ENCODE measurements at regions not wholly inside any gene's neighbourhood (a gene's known extent, or its start where the extent isn't known, plus 50 kb on each side); places are given as distances from the start of the nearest gene placed in this dataset.

DNA sequence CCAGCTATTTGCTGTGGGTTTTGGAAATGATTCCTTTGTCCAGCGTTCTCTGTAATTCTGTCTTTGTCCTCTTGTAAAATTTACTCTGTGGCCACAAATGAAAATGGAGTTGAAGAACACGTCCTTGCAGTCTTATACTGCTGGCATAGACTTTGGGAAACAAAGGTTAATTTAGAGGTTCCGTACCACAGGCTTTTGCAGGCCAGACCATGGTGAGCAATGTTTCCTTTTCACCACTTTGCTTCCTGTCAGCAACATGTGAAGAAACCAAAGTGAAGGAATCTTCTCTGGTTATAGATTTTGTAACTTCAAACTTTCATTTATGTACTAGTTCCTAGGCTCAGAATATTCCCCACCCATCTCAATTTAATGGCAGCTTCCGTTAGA, 488.5 kb downstream of the MDFIC start:
- Histone ChIP-seq H2AK5ac (ENCODE audit: low read length) (no peak overlapping the region), H3K4me3 (ENCODE audit: low read depth, low read length) (no peak overlapping the region), H3K27ac (ENCODE audit: low read depth, low read length) (no peak overlapping the region), H4K8ac (ENCODE audit: low read depth, low read length) (no peak overlapping the region), H3K4me2 (ENCODE audit: low read length) (no peak overlapping the region), H3K79me2 (ENCODE audit: control insufficient read depth, insufficient read depth, low read length, poor library complexity) (no peaks in the 10 kb centered on the region), H3K14ac (ENCODE audit: low read length) (no peak overlapping the region), H3K27me3 (ENCODE audit: insufficient read depth, low read length) (no peaks in the 10 kb centered on the region), H3K4ac (ENCODE audit: low read depth, low read length) (no peak overlapping the region), H3K18ac (ENCODE audit: low read length) (no peak overlapping the region), H2BK5ac (ENCODE audit: low read depth, low read length, poor library complexity) (no peak overlapping the region), H3K36me3 (ENCODE audit: control insufficient read depth in 1 of 2, insufficient read depth in 2 of 2, low read length in 2 of 2) (no peaks in the 10 kb centered on the region), H3K9ac (ENCODE audit: low read length) (no peak overlapping the region), H4K91ac (ENCODE audit: low read depth, low read length) (no peak overlapping the region), H3K9me3 (ENCODE audit: insufficient read depth, low read depth, low read length) (no peaks in the 10 kb centered on the region), H2BK12ac (ENCODE audit: low read length) (no peak overlapping the region), H4K12ac (ENCODE audit: low read depth, low read length) (no peak overlapping the region), H3K79me1 (ENCODE audit: low read length) (no peaks in the 10 kb centered on the region), H3K4me1 (ENCODE audit: control insufficient read depth in 1 of 2, insufficient read depth in 2 of 2, low read length in 2 of 2) (no peaks in the 10 kb centered on the region), H2AFZ (ENCODE audit: insufficient read depth, low read length, poor library complexity) (no peak overlapping the region), H3K23ac (ENCODE audit: low read length) (no peak overlapping the region), H2BK120ac (ENCODE audit: insufficient read depth, low read length, poor library complexity) (no peak overlapping the region)
- WGBS (ENCODE audit: extremely low coverage, insufficient coverage, insufficient read length), result no CpG with 5 or more reads among the region's 4 CpGs
- DNase-seq, result no peak

DNA sequence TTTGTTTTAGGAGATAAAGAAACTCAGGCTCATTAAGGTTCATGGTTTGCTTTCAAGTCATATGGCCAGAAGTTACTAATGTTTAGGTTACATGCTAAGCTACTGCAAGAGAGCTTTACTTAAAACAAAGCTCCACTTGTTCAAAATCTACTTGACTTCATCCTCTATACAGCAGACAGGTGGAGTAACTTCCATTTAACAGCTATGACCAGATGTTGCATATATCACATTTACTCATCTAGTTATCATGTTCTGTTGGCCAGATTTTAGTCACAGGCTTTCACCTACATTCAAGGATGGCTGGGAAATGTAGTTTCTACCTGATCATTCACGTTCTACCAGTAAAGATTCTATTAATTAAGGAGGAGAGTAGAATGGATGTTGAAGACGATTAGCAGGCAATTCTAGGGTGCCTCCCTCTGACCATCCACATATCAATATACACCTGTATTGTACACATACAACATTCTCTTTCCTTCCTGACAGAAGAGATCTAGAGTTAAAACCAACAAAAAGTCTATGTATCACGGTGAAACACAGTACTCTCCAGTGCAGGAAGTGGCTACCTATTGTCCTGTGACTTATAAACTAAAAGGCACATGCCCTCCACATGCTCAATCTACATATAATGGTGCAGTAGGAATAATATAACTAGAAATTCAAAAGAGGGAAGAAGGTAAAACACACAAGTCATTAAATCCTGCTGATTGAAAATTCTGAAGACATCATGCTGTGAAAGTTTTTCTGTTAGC, 488.0 kb downstream of the MDFIC start:
- Histone ChIP-seq H3K9ac (ENCODE audit: low read length) (no peak overlapping the region), H4K12ac (ENCODE audit: low read depth, low read length) (no peak overlapping the region), H3K9me3 (ENCODE audit: insufficient read depth, low read depth, low read length) (no peaks in the 10 kb centered on the region), H2BK12ac (ENCODE audit: low read length) (no peak overlapping the region), H3K4ac (ENCODE audit: low read depth, low read length) (no peak overlapping the region), H3K4me1 (ENCODE audit: control insufficient read depth in 1 of 2, insufficient read depth in 2 of 2, low read length in 2 of 2) (no peaks in the 10 kb centered on the region), H3K18ac (ENCODE audit: low read length) (no peak overlapping the region), H2AK5ac (ENCODE audit: low read length) (no peak overlapping the region), H2BK5ac (ENCODE audit: low read depth, low read length, poor library complexity) (no peak overlapping the region), H3K23ac (ENCODE audit: low read length) (no peak overlapping the region), H3K4me3 (ENCODE audit: low read depth, low read length) (no peak overlapping the region), H3K4me2 (ENCODE audit: low read length) (no peak overlapping the region), H4K8ac (ENCODE audit: low read depth, low read length) (no peak overlapping the region), H4K91ac (ENCODE audit: low read depth, low read length) (no peak overlapping the region), H3K79me2 (ENCODE audit: control insufficient read depth, insufficient read depth, low read length, poor library complexity) (no peaks in the 10 kb centered on the region), H3K27me3 (ENCODE audit: insufficient read depth, low read length) (no peaks in the 10 kb centered on the region), H2BK120ac (ENCODE audit: insufficient read depth, low read length, poor library complexity) (no peak overlapping the region), H3K36me3 (ENCODE audit: control insufficient read depth in 1 of 2, insufficient read depth in 2 of 2, low read length in 2 of 2) (no peaks in the 10 kb centered on the region), H3K27ac (ENCODE audit: low read depth, low read length) (no peak overlapping the region), H2AFZ (ENCODE audit: insufficient read depth, low read length, poor library complexity) (no peak overlapping the region), H3K79me1 (ENCODE audit: low read length) (no peaks in the 10 kb centered on the region), H3K14ac (ENCODE audit: low read length) (no peak overlapping the region)
- DNase-seq, result no peak
- WGBS (ENCODE audit: extremely low coverage, insufficient coverage, insufficient read length), result no CpG with 5 or more reads among the region's 3 CpGs

DNA sequence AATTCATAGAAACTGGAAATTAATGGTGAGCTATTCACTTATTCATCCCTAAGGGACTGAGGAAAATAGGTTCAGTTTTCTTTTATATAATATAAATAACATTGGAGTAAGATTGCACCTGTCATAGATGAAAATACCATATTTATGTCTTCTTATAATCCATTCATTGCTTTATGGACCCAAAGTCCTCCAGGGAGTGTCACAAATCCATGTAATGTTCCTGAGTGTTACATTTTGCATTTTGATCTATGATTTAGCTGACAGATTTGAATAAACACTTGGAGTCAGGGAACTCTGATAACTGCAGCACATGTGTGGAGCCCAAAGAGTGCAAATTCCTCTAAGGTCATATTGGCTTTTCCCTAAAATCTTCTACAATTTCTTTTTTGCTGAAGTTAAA, 484.3 kb downstream of the MDFIC start:
- H3K23ac ChIP-seq (ENCODE audit: low read length), result no peak overlapping the region
- no peaks in the 10 kb centered on the region for H3K4me1 ChIP-seq (ENCODE audit: control insufficient read depth in 1 of 2, insufficient read depth in 2 of 2, low read length in 2 of 2)
- no peaks in the 10 kb centered on the region for H3K79me2 ChIP-seq (ENCODE audit: control insufficient read depth, insufficient read depth, low read length, poor library complexity)
- H3K14ac ChIP-seq (ENCODE audit: low read length), result no peak overlapping the region
- no peaks in the 10 kb centered on the region for H3K79me1 ChIP-seq (ENCODE audit: low read length)
- H2BK120ac ChIP-seq (ENCODE audit: insufficient read depth, low read length, poor library complexity), result no peak overlapping the region
- H3K4me2 ChIP-seq (ENCODE audit: low read length), result no peak overlapping the region
- H3K27ac ChIP-seq (ENCODE audit: low read depth, low read length), result no peak overlapping the region
- no peak for DNase-seq
- no peak overlapping the region for H3K18ac ChIP-seq (ENCODE audit: low read length)
- no peaks in the 10 kb centered on the region for H3K9me3 ChIP-seq (ENCODE audit: insufficient read depth, low read depth, low read length)
- no peak overlapping the region for H3K4me3 ChIP-seq (ENCODE audit: low read depth, low read length)
- no peak overlapping the region for H2BK5ac ChIP-seq (ENCODE audit: low read depth, low read length, poor library complexity)
- no peak overlapping the region for H4K8ac ChIP-seq (ENCODE audit: low read depth, low read length)
- H3K9ac ChIP-seq (ENCODE audit: low read length), result no peak overlapping the region
- H2BK12ac ChIP-seq (ENCODE audit: low read length), result no peak overlapping the region
- no peak overlapping the region for H4K91ac ChIP-seq (ENCODE audit: low read depth, low read length)
- no peaks in the 10 kb centered on the region for H3K36me3 ChIP-seq (ENCODE audit: control insufficient read depth in 1 of 2, insufficient read depth in 2 of 2, low read length in 2 of 2)
- no peak overlapping the region for H3K4ac ChIP-seq (ENCODE audit: low read depth, low read length)
- H2AK5ac ChIP-seq (ENCODE audit: low read length), result no peak overlapping the region
- H4K12ac ChIP-seq (ENCODE audit: low read depth, low read length), result no peak overlapping the region
- no peak overlapping the region for H2AFZ ChIP-seq (ENCODE audit: insufficient read depth, low read length, poor library complexity)
- H3K27me3 ChIP-seq (ENCODE audit: insufficient read depth, low read length), result no peaks in the 10 kb centered on the region

DNA sequence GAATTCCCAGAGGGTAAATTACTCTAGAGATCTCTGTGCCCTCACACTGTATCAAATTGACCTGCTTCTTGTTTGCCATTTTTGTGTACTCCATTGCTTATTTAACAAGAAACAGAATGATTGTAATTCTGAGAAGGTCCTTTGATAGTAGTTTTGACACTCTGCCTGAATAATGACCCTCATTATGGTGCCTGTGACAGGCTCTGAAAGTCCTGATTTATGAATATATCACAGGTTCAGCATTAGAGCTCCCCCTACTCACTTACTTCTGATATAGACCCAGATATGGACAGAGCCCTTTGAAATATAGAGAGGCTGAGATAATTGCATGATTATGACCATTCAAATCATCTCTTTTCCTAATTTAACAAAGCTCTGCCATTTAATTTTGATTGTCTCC, 465.2 kb downstream of the MDFIC start:
- H4K91ac ChIP-seq (ENCODE audit: low read depth, low read length), result no peak overlapping the region
- H3K9me3 ChIP-seq (ENCODE audit: insufficient read depth, low read depth, low read length), result no peaks in the 10 kb centered on the region
- H3K4me3 ChIP-seq (ENCODE audit: low read depth, low read length), result no peak overlapping the region
- H3K4me2 ChIP-seq (ENCODE audit: low read length), result no peak overlapping the region
- H4K8ac ChIP-seq (ENCODE audit: low read depth, low read length), result no peak overlapping the region
- H3K18ac ChIP-seq (ENCODE audit: low read length), result no peak overlapping the region
- no peak overlapping the region for H3K27ac ChIP-seq (ENCODE audit: low read depth, low read length)
- no peaks in the 10 kb centered on the region for H3K36me3 ChIP-seq (ENCODE audit: control insufficient read depth in 1 of 2, insufficient read depth in 2 of 2, low read length in 2 of 2)
- no peak overlapping the region for H3K4ac ChIP-seq (ENCODE audit: low read depth, low read length)
- H2AK5ac ChIP-seq (ENCODE audit: low read length), result no peak overlapping the region
- H4K12ac ChIP-seq (ENCODE audit: low read depth, low read length), result no peak overlapping the region
- H3K14ac ChIP-seq (ENCODE audit: low read length), result no peak overlapping the region
- no peak overlapping the region for H3K9ac ChIP-seq (ENCODE audit: low read length)
- no peaks in the 10 kb centered on the region for H3K79me1 ChIP-seq (ENCODE audit: low read length)
- H3K27me3 ChIP-seq (ENCODE audit: insufficient read depth, low read length), result no peaks in the 10 kb centered on the region
- no peak overlapping the region for H2AFZ ChIP-seq (ENCODE audit: insufficient read depth, low read length, poor library complexity)
- H2BK5ac ChIP-seq (ENCODE audit: low read depth, low read length, poor library complexity), result no peak overlapping the region
- H3K79me2 ChIP-seq (ENCODE audit: control insufficient read depth, insufficient read depth, low read length, poor library complexity), result no peaks in the 10 kb centered on the region
- H2BK12ac ChIP-seq (ENCODE audit: low read length), result no peak overlapping the region
- no peak for DNase-seq
- H3K4me1 ChIP-seq (ENCODE audit: control insufficient read depth in 1 of 2, insufficient read depth in 2 of 2, low read length in 2 of 2), result no peaks in the 10 kb centered on the region
- no peak overlapping the region for H3K23ac ChIP-seq (ENCODE audit: low read length)
- no peak overlapping the region for H2BK120ac ChIP-seq (ENCODE audit: insufficient read depth, low read length, poor library complexity)

All from trophoblast cell (in vitro differentiated cells and primary cell).